ENCODE measurements at regions not wholly inside any gene's neighbourhood (a gene's known extent, or its start where the extent isn't known, plus 50 kb on each side); places are given as distances from the start of the nearest gene placed in this dataset.

DNA sequence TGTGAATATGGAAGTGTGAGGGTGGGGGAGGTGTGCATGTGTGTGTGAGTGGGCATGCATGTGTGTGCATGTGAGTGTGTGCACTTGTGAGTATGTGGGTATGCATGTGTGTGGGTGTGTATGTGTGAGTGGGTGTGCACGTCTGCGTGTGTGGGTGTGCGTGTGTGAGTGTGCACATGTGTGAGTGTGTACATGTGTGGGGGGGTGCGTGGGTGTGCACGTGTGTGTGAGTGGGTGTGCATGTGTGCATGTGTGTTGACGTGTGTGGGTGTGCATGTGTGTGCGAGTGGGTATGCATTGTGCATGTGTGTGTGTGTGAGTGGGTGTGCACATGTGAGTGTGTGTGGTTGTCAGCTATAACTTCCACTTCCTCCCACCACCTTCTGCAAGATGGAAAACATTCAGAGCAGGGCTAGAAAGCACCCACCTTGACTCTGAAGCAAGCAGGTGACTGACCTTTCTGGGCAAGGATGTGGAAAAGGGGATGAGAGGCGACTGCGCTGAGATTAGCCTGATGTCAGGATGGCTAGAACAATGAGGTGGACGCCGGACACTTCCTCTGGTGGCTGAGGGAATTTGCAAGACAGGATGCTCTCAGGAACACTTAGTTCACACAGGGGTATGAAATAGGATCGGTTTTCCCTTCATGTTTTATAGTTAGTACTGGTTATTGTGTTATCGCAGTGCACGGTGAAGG lies 103.6 kb downstream of the ACKR3 start:
- no peak for DNase-seq (ENCODE audit: low read depth)

DNA sequence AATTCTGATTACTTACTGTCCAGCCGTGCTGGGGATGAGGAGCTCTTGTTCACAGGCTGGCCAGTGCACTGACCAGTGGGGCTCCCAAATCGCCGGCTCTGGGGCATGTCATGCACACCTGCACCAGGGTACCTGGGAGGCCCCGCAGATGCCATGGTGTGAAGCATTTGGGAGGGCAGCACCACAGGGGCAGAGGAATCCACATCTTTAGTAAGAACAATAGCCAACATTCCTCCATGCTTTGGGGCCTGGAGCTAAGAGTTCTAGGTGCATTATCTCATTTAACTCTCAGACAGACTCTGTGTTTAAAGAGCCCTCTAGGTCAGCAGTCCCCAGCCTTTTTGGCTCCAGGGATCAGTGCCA lies 104.2 kb downstream of the ACKR3 start:
- DNase-seq (ENCODE audit: low read depth), result no peak

DNA sequence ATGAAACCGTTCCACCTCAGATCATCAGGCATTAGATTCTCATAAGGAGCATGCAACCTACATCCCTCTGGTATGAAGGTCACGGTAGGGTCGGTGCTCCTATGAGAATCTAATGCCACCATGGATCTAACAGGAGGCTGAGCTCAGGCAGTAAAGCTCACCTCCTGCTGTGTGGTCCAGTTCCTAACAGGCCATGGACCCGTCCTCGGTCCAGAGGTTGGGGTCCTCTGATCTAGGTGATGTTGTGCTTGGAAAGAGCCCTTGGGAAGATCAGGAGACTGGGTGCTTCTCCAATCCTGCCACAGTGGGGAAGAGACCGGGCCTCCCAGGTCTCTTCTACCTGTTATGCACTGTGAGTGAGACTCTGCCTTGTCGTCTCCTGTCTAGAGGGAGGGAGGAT lies 104.6 kb downstream of the ACKR3 start:
- no peak for DNase-seq (ENCODE audit: low read depth)

DNA sequence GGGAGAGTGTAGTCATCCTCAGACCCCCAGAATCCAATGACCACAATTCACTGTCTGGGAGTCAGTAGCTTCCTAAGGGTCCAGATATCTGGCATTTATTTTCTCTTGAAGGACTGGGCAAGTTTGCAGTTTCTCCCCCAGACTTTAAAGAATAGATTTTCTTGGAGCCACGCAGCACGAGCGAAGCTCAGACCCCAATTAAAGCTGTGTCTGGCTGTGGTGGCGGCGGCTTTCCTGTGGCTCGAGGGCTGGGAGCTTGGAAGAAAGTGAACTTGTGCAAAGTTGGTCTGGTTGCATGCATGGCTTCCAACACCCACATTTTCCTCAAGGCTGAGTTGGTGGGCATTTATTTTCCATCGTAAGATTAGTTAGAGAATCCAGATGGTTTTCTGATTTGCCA lies 105.0 kb downstream of the ACKR3 start:
- DNase-seq (ENCODE audit: low read depth), result no peak

DNA sequence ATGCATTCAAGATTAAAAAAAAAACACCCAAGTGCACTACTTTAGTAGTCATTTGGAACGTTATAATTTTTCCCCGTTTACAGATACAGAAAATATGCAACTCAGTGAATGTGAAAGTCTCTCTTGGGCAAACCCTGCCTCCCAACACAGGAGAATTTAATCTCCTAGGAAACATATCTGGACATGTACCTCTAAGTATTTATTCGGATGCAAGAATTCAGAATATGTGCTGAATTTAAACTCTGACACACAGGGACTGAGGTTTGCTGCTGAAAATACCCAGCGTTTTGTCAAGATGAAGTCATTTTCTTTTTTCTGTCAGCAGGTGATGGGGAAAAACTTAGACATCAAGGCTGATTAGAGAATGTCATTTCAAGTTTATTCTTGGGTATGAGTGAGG lies 105.4 kb downstream of the ACKR3 start:
- DNase-seq (ENCODE audit: low read depth), result peak; percentile 48

DNA sequence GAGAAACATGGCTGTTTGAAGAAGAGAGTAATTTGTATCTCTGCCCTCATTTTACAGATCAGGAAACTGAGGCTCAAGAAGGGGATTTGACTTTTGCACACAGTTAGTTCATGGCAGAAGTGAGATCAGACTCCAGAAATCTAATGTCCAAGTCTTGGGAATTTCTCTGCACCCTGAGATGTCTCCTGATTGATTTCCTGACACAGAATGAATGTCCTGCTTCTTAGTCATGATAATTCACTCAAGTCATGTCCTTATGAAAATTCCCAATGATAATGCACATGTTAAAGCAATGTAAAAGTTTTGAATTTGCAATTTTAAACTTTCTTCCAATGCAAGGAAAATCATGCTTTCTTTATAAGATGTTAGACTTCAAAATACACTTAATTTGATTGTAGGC lies 105.9 kb downstream of the ACKR3 start:
- no peak for DNase-seq (ENCODE audit: low read depth)

DNA sequence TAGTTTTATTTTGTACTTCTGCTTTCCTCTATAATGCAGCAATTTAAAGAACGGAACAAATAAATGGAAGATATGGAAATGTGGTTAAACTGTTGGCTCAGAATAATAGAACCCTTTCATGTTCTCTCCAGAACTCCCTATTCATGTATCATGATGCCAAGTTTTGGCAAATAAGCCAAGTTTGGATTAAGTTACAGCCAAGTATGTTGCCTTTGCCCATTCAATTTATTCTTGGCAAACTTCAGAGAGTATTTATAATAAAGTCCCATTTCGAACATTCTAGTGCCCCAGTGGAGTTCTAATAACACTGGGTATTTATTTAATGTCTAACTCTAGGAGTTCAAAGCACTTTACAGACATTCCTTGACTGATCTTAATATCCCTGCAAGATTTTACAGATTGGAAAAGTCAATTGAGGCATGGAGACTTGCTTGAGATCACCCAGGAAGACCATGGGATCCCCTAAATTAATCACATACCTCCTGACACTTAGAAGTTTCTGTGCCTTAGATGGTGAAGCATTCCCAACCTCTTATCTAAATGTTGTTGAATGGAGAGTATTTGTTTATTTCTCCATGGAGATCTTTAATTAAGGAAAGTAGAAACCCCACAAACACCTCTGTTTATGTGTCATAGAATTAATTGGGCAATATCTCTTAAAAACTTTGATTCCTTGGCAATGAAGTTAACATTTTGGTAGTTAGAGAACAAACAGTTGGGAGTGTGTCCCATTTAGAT lies 106.7 kb downstream of the ACKR3 start:
- peak; percentile 31 for DNase-seq (ENCODE audit: low read depth)

DNA sequence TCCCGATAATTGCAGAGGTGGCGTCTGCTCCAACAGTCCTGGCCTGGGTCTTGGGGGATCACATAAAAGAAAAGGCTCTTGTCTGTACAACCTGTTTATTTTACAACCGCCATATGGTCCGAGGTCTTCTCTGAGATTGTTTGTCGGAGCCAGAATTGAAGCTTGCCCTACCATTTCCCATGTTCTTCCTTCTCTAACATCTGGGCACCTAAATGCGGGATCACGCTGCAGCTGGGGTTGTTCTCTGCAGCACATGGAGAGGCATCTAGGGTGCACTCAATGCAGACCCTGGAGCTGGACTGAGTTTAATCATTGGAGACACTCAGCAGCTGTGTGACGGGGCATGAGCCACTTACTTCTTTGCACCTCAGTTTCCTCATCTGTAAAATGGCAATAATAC lies 107.7 kb downstream of the ACKR3 start:
- no peak for DNase-seq (ENCODE audit: low read depth)

DNA sequence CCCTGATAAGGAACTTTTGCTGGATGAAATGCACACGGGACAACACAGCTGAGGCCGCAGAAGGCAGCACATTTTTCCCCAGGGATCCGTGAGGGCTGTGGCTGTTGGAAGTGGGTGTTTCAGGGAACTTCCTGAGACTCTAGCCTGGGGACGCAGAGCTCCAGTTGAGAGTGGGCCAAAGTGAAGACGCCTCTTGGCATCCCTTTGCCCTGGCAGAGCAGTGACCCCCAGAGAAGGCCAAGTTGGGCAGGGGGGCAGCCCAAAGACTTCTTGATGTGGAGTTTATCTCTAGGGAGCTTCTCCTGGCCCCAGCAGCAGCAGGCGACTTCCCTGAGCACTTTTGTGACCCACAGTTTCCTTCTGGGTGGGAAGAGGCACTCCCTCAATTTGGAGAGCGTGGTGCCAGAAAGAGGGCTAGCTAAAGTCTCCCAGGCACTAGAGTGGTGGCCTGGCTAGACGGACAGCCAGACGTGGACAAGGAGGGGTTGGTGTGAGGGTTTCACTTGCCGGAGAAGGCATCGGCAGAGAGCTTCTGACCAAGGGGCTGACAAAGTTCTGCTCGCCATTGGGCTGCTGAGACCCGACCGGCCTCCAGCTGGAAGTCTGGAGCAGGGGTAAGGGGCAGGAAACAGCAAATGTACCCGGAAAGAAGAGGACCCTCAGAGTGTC lies 108.8 kb downstream of the ACKR3 start:
- DNase-seq (ENCODE audit: low read depth), result no peak

DNA sequence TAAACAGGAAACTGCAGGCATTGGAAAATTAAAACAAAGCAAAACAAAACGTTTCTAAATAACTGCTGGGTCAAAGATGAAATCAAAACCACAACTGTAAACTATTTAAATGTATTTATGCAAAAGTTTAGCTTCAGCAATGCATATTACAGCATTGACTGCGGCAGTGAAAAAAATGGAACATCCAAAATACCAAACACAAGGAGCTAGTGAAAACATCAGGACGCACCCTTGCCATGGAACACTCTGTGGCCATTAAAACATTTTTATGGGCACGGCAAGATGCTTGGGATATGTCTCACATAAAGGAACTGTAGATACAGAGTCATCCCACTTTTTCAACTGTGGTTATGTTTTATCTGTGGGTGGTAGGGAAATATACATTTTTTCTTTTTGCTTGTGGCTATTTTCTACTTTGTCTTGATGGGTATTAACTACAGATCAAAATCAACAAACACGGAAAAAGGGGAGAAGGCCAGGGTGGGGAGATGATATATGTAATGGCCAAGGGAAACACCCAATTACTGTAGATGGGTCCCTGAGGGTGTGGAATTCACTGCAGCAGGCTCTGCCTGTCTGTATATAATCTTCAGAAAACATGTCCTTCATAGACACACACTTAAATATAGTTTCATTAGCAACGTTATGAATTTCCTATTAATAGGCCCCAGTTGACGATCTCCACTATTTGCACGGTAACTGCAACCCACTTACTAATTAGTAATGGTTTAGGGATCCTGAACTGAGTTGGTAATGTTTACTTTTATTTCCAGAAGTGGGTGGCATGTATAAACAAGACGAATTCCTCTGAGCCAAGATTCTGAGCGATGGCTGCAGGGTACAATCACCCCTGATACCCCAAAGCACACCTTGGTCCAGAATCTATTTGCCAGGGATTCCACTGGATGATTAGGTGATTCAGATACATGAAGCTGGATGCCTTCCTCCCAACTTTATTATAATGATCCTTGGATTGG lies 110.5 kb downstream of the ACKR3 start:
- DNase-seq (ENCODE audit: low read depth), result peak; percentile 86

DNA sequence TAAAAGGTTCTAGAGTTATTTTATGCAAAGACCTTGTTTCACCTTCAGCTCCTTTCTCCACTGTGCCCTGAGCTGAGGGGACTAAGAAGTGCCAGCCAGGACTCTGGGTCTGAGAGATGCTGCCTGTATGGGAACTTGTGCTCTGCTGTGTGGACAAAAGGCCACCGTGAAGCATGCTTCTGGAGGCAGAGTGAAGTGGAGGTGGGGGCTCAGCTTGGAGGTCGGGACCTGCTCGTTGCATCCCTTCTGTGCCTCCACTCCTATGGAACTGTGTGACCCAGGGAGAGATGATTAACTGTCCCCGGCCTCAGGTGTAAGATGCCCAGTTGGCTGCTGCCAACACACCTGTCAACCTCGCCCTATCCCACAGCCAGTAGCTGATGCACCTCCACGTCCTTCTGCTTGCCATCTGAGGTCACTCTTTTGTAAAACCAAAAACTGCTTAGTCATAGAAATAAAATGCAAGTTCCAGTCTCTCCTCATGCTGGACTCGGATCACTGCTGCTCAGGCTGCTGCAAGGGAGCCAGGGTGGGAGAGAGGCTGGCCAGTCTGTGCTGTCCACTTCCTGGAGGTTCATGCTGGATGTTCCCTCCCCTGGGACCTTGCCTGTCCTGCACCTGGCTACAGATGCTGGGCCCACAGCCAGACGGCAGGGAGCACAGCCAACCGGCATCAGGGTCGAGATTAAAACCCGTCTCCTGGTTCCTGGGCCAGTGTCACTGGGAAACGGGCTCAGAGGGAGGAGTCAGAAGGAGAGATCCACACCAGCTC lies 113.2 kb downstream of the ACKR3 start:
- DNase-seq (ENCODE audit: low read depth), result peak; percentile 46

DNA sequence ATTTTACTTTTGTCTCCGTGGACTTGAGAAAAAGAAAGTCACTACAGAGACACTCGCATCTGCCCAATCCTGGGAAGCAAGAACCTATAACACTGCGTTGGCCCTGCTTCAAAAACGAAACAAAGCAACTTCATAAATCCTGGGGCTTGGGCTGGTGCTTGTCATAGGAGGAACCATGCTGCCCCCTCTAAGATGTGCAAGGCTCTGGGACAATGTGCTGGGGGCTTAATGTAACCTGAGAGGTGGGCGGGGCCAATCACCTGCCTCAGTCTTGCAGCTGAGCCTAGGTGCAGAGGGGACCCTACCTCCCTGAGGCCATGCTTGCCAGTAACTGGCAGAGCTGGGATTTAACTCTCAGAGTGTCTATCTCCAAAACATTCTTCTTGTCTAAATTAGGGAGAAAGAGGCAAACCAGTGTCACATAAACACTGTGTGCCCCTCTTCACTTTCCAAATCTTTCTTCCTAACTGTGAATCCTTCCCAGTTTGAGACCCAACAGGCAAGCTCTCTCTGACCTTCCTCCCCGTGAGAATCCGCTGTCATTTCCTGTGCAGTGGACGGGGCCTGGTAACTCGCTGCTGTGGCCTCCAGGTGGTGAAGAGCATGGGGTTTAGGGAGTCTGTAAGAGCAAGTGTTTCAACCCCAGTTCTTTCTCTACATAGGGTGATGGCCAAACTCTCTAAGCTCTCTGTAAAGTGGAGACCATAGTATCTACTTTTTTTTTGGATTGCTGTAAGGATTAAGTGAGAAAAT lies 115.1 kb downstream of the ACKR3 start:
- DNase-seq (ENCODE audit: low read depth), result no peak

DNA sequence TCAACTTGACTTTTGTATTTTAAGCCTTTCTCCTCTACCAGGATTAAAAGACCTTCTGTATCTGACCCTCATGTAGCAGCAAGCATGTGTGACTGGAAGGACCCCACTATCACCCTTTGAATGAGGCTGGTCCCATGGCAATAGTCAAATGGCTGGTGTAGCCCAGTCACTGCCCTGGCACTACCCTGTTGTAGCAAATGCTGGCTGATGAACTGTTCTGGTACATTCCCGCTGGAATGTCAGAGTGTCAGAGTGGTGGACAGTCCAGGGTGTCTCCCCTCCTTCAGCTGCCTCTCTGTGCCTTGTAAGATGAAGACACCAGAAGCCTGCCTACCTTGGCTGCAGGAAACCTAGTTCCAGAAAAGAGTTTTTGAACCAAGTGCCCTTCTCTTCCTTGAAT lies 115.7 kb downstream of the ACKR3 start:
- DNase-seq (ENCODE audit: low read depth), result no peak

DNA sequence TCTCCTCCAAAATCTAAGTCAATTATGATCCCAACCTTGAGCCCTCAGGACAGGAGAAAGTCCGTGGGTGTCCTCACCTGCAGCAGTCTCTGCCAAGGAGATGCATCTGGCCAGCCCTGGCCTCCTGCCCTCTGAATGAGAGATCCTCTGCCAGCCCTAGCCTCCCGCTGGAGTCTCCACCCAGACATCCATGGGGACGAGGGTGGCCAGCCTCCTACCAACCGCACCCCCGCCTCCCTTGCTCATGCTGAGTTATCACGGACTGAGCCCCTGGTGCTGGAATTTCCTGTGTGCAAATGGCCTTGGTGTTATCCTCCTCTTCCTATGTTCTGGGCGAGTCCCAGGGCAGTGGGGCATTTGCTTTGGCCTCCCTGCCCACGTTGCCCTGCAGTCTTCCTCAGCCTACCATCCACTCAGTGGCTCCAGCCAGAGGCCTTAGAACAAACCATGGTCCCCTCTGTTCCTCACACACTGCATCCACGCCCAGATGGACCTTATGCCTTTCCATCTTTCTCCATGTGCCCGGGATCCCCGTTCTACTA lies 116.4 kb downstream of the ACKR3 start:
- DNase-seq (ENCODE audit: low read depth), result no peak

DNA sequence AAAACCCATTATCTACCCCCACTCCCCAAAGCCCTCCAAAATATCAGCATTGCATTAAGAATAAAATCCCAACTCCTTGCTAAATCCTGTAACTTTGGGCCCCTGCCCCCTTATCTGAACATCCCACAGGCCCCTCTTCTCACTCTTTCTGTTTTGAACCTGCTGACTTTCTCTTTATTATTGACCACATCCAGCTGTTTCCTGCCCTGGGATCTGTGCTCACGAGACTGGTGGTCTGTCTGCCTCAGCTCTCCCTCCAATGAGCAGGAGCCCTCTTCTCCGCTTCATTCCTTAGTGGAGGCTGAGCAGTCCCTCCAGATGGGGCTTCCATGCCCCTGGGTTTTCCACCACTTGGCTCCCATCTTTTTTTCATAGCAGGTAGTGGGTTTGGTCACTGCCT lies 116.9 kb downstream of the ACKR3 start:
- DNase-seq (ENCODE audit: low read depth), result no peak

DNA sequence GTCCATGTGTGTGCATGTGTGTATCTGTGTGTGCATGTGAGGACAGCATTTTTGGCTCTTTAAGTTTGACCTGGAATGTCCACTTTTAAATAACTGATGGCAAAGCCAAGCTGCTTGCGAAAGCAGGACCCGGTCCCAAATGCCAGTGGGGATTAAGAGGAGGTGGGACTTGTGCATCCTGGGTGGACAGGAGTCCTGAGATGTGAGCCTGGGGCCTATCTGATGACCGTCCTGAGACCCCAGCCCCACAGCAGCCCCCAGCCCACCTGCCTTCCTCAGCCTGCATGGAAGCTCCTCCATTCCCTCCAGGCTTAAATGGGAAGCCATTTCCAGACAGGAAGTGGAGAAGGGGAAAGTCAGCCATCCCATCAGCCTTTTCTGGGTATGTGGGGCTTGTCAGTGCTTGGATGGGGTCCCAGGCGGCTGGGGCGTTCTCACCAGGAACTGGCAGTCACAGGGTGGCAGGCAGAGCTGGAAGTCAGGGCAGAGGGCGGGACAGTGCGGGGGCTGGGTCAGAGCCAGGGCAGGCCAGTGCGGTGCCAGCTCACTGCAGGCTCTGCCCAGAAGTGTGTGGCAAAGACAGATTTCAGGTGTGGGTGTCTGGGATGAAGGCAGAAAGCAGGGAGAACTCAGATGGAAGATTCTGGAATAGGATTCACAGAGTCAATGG lies 117.8 kb downstream of the ACKR3 start:
- no peak for DNase-seq (ENCODE audit: low read depth)

DNA sequence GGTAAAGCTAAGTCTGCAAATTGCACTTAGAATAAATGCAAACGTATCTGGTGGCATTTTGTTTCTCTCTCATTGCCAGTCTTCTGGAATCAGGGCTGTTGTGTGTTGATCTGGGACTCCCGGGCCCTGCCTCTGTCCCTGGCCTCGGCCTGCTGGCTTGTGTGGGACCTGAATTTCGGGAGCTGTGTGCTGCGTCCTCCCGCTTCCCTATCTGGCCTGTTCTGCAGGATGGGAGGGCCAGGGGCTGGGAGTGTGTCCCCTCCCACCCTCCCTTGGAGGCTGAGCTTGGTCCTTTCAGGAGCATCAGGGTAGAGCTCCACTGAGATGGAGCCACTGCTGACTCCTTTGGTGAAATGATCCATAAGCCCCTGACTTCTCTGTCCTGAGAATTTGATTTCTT lies 118.5 kb downstream of the ACKR3 start:
- DNase-seq (ENCODE audit: low read depth), result no peak

DNA sequence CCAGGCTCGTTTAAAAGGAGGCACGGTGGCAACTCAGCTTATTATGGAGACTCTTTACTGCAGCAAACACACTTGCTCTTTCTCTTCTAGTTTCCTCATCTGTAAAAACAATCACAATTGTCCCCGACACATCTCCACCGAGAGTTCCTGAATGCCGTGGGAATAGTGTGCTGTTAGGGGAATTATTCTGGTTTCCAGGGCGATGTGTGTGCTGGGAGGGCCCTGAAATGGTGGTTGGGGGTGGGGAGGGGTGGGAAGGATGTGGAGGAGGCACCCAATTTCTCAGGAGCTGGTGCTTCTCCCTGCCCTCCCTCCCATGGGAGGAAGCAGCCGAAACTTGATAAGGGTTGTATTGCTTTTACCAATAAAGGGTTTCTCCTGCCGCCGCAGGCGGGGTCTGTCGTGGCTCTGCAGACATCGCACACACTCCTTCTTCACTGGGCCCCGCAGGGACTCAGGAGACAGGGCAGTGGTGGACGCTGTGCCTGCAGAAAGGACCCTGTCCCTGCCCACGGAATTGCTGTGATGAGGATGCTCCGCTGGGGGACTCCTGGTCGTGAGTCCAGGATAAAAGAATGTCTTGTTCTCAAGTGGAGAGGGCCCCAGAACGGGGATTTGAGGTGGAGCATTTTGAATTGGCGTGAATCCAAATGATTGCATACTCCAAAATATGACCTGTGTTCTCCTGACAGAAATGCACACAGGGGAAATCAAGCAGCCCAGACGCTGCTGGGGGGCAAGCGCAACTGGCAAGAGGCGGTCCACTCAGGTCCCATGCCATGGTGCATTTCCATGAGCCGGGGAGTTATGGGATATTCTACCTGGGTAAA lies 119.2 kb downstream of the ACKR3 start:
- DNase-seq (ENCODE audit: low read depth), result no peak

DNA sequence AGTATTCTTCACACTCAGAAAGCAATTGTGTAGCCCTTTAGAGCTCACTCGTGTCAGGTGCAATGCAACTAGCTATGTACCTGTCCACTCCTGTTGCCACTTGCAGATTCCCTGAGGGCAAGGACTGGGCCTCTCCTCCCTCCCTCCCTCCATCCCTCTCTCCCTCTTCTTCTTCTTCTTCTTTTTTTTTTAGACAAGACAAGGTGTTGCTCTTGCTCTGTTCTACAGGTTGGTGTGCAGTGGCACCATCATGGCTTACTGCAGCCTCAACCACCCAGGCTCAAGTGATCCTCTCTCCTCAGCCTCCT lies 119.7 kb downstream of the ACKR3 start:
- DNase-seq (ENCODE audit: low read depth), result no peak
